ENCODE measurements at regions not wholly inside any gene's neighbourhood (a gene's known extent, or its start where the extent isn't known, plus 50 kb on each side); places are given as distances from the start of the nearest gene placed in this dataset.
"Not testable (repeated sequence)": the region's sequence is repeated elsewhere in the genome, so short reads cannot be mapped to it uniquely, and the experiment has no call there.

DNA sequence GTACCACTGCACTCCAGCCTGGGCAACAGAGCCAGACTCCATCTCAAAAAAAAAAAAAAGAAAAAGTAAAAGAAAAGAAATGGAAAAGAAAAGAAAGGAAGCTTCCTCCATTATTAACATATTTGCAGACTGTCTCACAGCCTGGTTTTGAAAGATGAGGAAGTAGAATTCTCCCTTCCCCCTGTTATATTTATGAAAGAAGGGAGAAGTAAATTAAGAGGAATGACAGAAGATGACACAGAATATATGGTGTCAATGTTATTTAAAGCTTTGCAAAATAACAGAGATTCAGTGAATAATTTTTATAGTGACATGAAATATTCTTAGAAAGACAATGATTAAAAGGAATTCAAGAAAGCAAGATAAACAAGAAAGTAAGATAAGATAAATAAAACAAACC is 83.7 kb upstream of the PRSS16 start:
- no peak for DNase-seq (ENCODE audit: extremely low spot score)
- TF ChIP-seq ELF4 (IDR thresholded peaks at IDR 0.05) (no peak), ZNF384 (IDR thresholded peaks at IDR 0.05) (no peak), SUZ12 (IDR thresholded peaks at IDR 0.05) (no peak), LEF1 (IDR thresholded peaks at IDR 0.05; ENCODE audit: borderline replicate concordance) (no peak), TARDBP (IDR thresholded peaks at IDR 0.05) (no peak), BHLHE40 (IDR thresholded peaks at IDR 0.05; ENCODE audit: borderline replicate concordance) (no peak), SP1 (IDR thresholded peaks at IDR 0.05) (no peak), NFRKB (IDR thresholded peaks at IDR 0.05) (no peak), CTBP1 (IDR thresholded peaks at IDR 0.05; ENCODE audit: borderline replicate concordance) (no peak), FOXK2 (IDR thresholded peaks at IDR 0.05) (no peak), L3MBTL2 (conservative IDR thresholded peaks at IDR 0.05) (no peak), ARNT (IDR thresholded peaks at IDR 0.05) (no peak), FOXM1 (IDR thresholded peaks at IDR 0.05; ENCODE audit: borderline replicate concordance) (no peak), HDGF (IDR thresholded peaks at IDR 0.05; ENCODE audit: borderline replicate concordance) (no peak), FOXA1 (IDR thresholded peaks at IDR 0.05) (no peak)
- TF ChIP-seq, protein P1, sequence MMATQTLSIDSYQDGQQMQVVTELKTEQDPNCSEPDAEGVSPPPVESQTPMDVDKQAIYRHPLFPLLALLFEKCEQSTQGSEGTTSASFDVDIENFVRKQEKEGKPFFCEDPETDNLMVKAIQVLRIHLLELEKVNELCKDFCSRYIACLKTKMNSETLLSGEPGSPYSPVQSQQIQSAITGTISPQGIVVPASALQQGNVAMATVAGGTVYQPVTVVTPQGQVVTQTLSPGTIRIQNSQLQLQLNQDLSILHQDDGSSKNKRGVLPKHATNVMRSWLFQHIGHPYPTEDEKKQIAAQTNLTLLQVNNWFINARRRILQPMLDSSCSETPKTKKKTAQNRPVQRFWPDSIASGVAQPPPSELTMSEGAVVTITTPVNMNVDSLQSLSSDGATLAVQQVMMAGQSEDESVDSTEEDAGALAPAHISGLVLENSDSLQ (IDR thresholded peaks at IDR 0.05): no peak
- CTCF ChIA-PET: no interaction called here
- POLR2A ChIA-PET: interaction anchor here (0.8 to 2.1 kb wide), 2 partner anchors 14 to 16 kb away, joined by 4 to 6 read pairs; a partner anchor contains a TSS

DNA sequence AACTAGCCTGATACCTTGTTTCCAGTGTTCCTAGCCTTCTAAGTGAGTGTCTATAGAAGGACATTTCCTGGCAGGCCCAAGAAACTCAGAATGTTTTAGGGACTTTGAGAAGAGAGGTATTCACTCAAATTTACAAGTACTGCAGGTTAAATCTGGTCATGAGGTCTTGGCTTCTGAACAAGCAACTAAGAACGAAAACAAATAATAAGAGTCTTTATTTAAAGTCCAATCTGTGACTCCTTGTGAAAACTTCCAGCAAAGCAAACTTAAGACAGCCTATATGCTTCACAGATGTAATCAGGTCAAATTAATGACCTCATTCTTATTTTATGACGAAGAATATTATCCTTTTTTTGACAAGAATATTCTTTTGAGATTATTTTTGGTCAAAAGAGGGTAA is 79.4 kb upstream of the PRSS16 start:
- TF ChIP-seq ARNT (IDR thresholded peaks at IDR 0.05) (no peak), TARDBP (IDR thresholded peaks at IDR 0.05) (no peak), ELF4 (IDR thresholded peaks at IDR 0.05) (no peak), SP1 (IDR thresholded peaks at IDR 0.05) (no peak), FOXM1 (IDR thresholded peaks at IDR 0.05; ENCODE audit: borderline replicate concordance) (no peak), NFRKB (IDR thresholded peaks at IDR 0.05) (no peak), L3MBTL2 (conservative IDR thresholded peaks at IDR 0.05) (no peak), BHLHE40 (IDR thresholded peaks at IDR 0.05; ENCODE audit: borderline replicate concordance) (no peak), SUZ12 (IDR thresholded peaks at IDR 0.05) (no peak), HDGF (IDR thresholded peaks at IDR 0.05; ENCODE audit: borderline replicate concordance) (no peak), CTBP1 (IDR thresholded peaks at IDR 0.05; ENCODE audit: borderline replicate concordance) (no peak), ZNF384 (IDR thresholded peaks at IDR 0.05) (no peak), FOXK2 (IDR thresholded peaks at IDR 0.05) (no peak), FOXA1 (IDR thresholded peaks at IDR 0.05) (no peak), LEF1 (IDR thresholded peaks at IDR 0.05; ENCODE audit: borderline replicate concordance) (no peak)
- TF ChIP-seq, protein P1 (IDR thresholded peaks at IDR 0.05): no peak
- ChIA-PET POLR2A (interaction anchor here (1.2 to 2.2 kb wide), 2 partner anchors 21 to 725 kb away, joined by 3 to 11 read pairs; a partner anchor contains a TSS), CTCF (no interaction called here)
- DNase-seq (ENCODE audit: extremely low spot score): no peak

DNA sequence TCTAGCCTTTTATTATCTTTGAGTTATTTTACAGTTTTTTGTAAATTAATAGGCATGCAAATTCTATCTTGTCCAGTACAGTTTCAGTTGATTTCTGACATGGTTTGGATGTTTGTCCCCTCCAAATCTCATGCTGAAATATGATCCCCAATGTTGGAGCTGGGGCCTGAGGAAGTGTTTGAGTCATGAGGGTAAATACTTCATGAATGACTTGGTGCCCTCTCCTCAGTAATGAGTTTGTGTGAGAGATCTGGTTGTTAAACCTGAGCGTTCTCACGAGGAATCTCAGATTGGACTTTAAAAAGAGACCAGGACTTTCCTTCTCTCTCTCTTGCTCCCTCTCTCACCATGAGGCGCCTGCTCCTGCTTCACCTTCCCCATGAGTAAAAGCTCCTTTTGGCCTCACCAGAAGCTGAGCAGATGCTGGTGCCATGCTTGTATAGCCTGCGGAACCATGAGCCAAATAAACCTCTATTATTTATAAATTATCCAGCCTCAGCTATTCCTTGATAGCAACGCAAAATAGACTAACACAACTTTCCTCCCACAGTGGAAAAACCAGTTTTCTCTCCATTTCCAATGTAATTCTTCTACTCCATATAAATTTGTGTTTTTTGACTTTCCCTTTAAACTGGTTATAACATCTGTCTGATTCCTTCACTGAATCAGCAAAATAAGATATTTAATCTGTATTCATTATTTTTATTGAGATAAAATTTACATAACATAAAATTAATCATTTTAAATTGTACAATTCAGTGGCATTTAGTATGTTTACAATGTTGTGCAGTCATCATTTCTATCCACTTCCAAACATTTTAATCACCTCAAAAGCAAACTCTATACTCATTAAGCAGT is 78.7 kb upstream of the PRSS16 start:
- no peak for DNase-seq (ENCODE audit: extremely low spot score)
- ChIA-PET POLR2A (interaction anchor here (0.9 to 2.2 kb wide), 3 partner anchors 19 to 724 kb away, joined by 3 to 11 read pairs (median 4); a partner anchor contains a TSS), CTCF (no interaction called here)
- TF ChIP-seq NFRKB (IDR thresholded peaks at IDR 0.05): no peak
- TF ChIP-seq ARNT (IDR thresholded peaks at IDR 0.05): no peak
- TF ChIP-seq, protein P1 (IDR thresholded peaks at IDR 0.05): no peak
- TF ChIP-seq FOXA1 (IDR thresholded peaks at IDR 0.05): no peak
- TF ChIP-seq CTBP1 (IDR thresholded peaks at IDR 0.05; ENCODE audit: borderline replicate concordance): no peak
- TF ChIP-seq ELF4 (IDR thresholded peaks at IDR 0.05): no peak
- no peak for TF ChIP-seq LEF1 (IDR thresholded peaks at IDR 0.05; ENCODE audit: borderline replicate concordance)
- TF ChIP-seq BHLHE40 (IDR thresholded peaks at IDR 0.05; ENCODE audit: borderline replicate concordance): no peak
- no peak for TF ChIP-seq ZNF384 (IDR thresholded peaks at IDR 0.05)
- TF ChIP-seq L3MBTL2 (conservative IDR thresholded peaks at IDR 0.05): no peak
- TF ChIP-seq FOXK2 (IDR thresholded peaks at IDR 0.05): no peak
- no peak for TF ChIP-seq SP1 (IDR thresholded peaks at IDR 0.05)
- no peak for TF ChIP-seq FOXM1 (IDR thresholded peaks at IDR 0.05; ENCODE audit: borderline replicate concordance)

DNA sequence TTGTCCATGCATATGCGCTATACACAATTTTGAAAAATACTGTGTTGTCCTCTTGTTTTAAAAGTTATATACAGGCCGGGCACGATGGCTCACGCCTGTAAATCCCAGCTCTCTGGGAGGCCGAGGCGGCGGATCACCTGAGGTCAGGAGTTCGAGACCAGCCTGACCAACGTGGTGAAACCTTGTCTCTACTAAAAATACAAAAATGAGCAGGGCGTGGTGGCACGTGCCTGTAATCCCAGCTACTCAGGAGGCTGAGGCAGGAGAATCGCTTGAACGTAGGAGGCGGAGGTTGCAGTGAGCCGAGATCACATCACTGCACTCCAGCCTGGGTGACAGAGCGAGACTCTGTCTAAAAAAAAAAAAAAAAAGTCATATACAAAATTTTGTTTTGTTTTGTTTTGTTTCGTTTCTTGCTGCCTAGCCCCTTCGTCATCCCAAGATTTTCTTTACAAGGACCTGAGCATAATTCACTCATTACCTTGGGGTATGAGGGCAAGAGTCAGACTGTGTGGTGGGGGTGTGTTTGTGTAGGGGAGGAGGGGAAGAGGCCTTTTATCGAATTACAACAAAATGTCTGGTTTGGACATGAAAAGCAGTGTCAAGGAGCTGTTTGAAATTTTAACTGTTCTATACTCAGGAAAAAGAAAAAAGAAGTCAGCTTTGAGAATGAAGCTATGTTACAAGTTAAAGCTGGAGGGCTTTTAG is 74.8 kb upstream of the PRSS16 start:
- POLR2A ChIA-PET: interaction anchor here (0.5 to 0.7 kb wide), 2 partner anchors 25 to 363 kb away, joined by 3 to 5 read pairs; a partner anchor contains a TSS
- CTCF ChIA-PET: interaction anchor here (0.6 kb wide), 1 partner anchor 1462 kb away, joined by 5 read pairs; no protein-coding TSS in a partner anchor

DNA sequence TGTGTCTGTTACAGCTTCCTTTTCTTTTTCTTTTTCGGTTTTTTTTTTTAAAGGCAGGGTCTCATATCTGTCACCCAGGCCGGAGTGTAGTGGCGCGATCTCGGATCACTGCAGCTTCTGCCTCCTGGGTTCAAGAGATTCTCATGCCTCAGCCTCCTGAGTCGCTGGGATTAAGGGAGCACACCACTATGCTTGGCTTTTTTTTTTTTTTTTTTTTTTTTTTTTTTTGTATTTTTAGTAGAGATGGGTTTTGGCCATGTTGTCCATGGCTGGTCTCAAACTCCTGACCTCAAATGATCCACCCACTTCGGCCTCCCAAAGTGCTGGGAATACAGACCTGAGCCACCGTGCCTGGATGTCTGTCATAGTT is 74.3 kb upstream of the PRSS16 start:
- POLR2A ChIA-PET: interaction anchor here (0.5 to 0.7 kb wide), 2 partner anchors 26 to 362 kb away, joined by 3 to 5 read pairs; a partner anchor contains a TSS
- DNase-seq (ENCODE audit: extremely low spot score): not testable (repeated sequence)
- CTCF ChIA-PET: interaction anchor here (0.6 kb wide), 1 partner anchor 1461 kb away, joined by 5 read pairs; no protein-coding TSS in a partner anchor

More for the DNA sequence above, 74.8 kb upstream of the PRSS16 start:
- not testable (repeated sequence) for DNase-seq (ENCODE audit: extremely low spot score)
- peak; percentile 11; the same call in 1 of the 2 replicates for TF ChIP-seq L3MBTL2 (conservative IDR thresholded peaks at IDR 0.05)
